Lower leg skin (tissue), 4 donors: ENCODE measurements at regions not wholly inside any gene's neighbourhood (a gene's known extent, or its start where the extent isn't known, plus 50 kb on each side); places are given as distances from the start of the nearest gene placed in this dataset.

Source experiments
- DNase-seq, 2 donors: peaks; one replicate each; pipeline ENCODE4 v3.0.0-alpha.2; 2019; ENCODE audit warnings: low spot score in 2 of 2
- H3K4me3 ChIP-seq: fragments of 200-600 bp; sonication (generic); 2 replicates; pipeline ENCODE4 v1.5.1; 2017; ENCODE audit warnings: mild to moderate bottlenecking, low read depth; ENCODE audit not compliant: poor library complexity, severe bottlenecking
- POLR2A ChIP-seq, 2 donors: fragments of 450-650 bp; IDR thresholded peaks; one replicate each; pipeline ENCODE4 v1.6.1; 2016 to 2017; ENCODE audit warnings: antibody characterized with exemption in 2 of 2, mild to moderate bottlenecking in 1 of 2, moderate library complexity in 1 of 2
- WGBS, 2 donors: methylation state at CpG; one replicate each; pipeline ENCODE4 v1.1.5; 2018; 5-methylcytosine and 5-hydroxymethylcytosine counted together
- intact Hi-C: fragments of 100-400 bp; cut with DNase I; formaldehyde crosslinking; loops from one replicate; pipeline ENCODE4 v1.15.0; 2023; ENCODE audit warnings: low total_unique reads
- TF ChIP-seq, protein P1 (sequence below), 3 donors: fragments of 450-650 bp; IDR thresholded peaks; one replicate each; pipeline ENCODE4 v1.5.1; 2016; ENCODE audit warnings: antibody characterized with exemption in 3 of 3, mild to moderate bottlenecking in 3 of 3, moderate library complexity in 2 of 3

DNA sequence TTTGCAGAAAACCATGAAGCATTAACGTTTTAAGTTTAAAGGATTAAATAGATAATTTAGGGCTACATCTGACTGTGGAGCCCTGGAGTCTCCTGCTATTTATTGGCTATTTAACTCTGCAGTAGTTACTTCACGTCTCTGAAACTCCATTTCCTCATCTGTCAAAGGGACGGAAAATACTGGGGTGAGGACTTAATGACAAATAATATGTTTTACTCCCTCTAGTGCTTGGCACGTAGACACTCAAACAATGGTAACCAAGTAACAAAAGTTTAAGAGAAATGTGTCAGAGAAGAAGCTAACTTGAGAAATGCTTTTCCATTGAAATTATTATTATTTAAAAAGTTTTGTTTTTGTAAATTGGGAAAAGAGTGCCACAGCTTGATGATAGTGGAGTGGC, 130.7 kb upstream of the RCN1 start:
- intact Hi-C loops = loop anchor here (10.0 kb wide), 1 partner anchor 855 kb away; no protein-coding TSS in a partner anchor

GRCh38 chr11:31959716-31960115, 131.2 kb upstream of the RCN1 start:
- no peak overlapping the region for H3K4me3 ChIP-seq
- no peak for TF ChIP-seq POLR2A (IDR thresholded peaks at IDR 0.05)
- TF ChIP-seq, protein P1, sequence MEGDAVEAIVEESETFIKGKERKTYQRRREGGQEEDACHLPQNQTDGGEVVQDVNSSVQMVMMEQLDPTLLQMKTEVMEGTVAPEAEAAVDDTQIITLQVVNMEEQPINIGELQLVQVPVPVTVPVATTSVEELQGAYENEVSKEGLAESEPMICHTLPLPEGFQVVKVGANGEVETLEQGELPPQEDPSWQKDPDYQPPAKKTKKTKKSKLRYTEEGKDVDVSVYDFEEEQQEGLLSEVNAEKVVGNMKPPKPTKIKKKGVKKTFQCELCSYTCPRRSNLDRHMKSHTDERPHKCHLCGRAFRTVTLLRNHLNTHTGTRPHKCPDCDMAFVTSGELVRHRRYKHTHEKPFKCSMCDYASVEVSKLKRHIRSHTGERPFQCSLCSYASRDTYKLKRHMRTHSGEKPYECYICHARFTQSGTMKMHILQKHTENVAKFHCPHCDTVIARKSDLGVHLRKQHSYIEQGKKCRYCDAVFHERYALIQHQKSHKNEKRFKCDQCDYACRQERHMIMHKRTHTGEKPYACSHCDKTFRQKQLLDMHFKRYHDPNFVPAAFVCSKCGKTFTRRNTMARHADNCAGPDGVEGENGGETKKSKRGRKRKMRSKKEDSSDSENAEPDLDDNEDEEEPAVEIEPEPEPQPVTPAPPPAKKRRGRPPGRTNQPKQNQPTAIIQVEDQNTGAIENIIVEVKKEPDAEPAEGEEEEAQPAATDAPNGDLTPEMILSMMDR (IDR thresholded peaks at IDR 0.05) = no peak
- WGBS, 2 donors = 61 to 64% methylated on average over 6 of the region's 6 CpGs
- intact Hi-C loops = loop anchor here (10.0 kb wide), 1 partner anchor 855 kb away; no protein-coding TSS in a partner anchor
- no peak for DNase-seq

More for the DNA sequence above, 130.7 kb upstream of the RCN1 start:
- H3K4me3 ChIP-seq = no peak overlapping the region
- no peak for TF ChIP-seq POLR2A (IDR thresholded peaks at IDR 0.05)
- TF ChIP-seq, protein P1 (IDR thresholded peaks at IDR 0.05) = no peak
- DNase-seq = no peak
- 37 to 38% methylated on average over 4 of the region's 4 CpGs for WGBS, 2 donors

GRCh38 chr11:31958076-31958735, 132.7 kb upstream of the RCN1 start:
- 25 to 28% methylated on average over 15 of the region's 15 CpGs for WGBS, 2 donors
- H3K4me3 ChIP-seq = no peak overlapping the region
- intact Hi-C loops = no loop called here
- DNase-seq = peak; percentile 30 to 88
- TF ChIP-seq POLR2A (IDR thresholded peaks at IDR 0.05) = no peak
- TF ChIP-seq, protein P1 (IDR thresholded peaks at IDR 0.05) = no peak

- intact Hi-C loops = no loop called here
- no peak overlapping the region for H3K4me3 ChIP-seq
- no peak for DNase-seq
- 54 to 71% methylated on average over 7 of the region's 7 CpGs for WGBS, 2 donors
- TF ChIP-seq POLR2A (IDR thresholded peaks at IDR 0.05) = no peak
- TF ChIP-seq, protein P1 (IDR thresholded peaks at IDR 0.05) = no peak
Observed at GRCh38 chr11:31957674-31958073, 133.2 kb upstream of the RCN1 start.

- DNase-seq = no peak
- H3K4me3 ChIP-seq = no peak overlapping the region
- TF ChIP-seq POLR2A (IDR thresholded peaks at IDR 0.05) = no peak
- TF ChIP-seq, protein P1 (IDR thresholded peaks at IDR 0.05) = no peak
- 95 to 97% methylated on average over 3 of the region's 3 CpGs for WGBS, 2 donors
- intact Hi-C loops = no loop called here
Observed at GRCh38 chr11:31956310-31956709, 134.6 kb upstream of the RCN1 start.

GRCh38 chr11:31955838-31956237, 135.0 kb upstream of the RCN1 start:
- intact Hi-C loops = no loop called here
- no peak overlapping the region for H3K4me3 ChIP-seq
- TF ChIP-seq, protein P1 (IDR thresholded peaks at IDR 0.05) = no peak
- no peak for TF ChIP-seq POLR2A (IDR thresholded peaks at IDR 0.05)
- DNase-seq = no peak
- 93 to 98% methylated on average over 7 of the region's 7 CpGs for WGBS, 2 donors
